ENCODE measurements at regions not wholly inside any gene's neighbourhood (a gene's known extent, or its start where the extent isn't known, plus 50 kb on each side); places are given as distances from the start of the nearest gene placed in this dataset.

DNA sequence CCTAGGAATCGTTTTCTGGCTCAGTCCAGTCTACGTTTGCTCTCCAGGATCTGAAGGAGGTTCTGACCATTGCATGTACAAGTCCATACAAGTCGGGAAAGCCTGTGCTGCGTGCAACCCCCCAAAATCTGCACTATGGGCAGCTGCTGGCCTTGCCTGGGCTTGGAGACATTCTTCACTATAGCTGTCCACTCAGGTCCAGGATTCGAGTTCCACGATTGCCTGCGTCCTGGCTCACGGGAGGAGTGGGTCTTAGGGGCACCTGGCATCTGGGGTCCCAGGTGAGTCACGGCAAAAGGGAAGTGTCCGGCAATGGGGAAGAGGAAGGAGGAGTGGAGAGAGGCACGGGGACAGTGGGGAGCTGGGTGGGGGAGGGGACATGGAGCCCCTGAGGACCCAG lies 563.0 kb downstream of the BRD1 start:
- Histone ChIP-seq H3K4me3 (ENCODE audit: low read depth, low read length) (no peak overlapping the region), H3K36me3 (ENCODE audit: control insufficient read depth in 2 of 2, insufficient read depth in 1 of 2, low read length in 2 of 2) (no peaks in the 10 kb centered on the region), H3K9me3 (ENCODE audit: control insufficient read depth, insufficient read depth, low read depth, low read length) (no peaks in the 10 kb centered on the region), H3K4me1 (ENCODE audit: control insufficient read depth, insufficient read depth, low read length) (no peaks in the 10 kb centered on the region), H3K27ac (ENCODE audit: extremely low read depth, low read depth, low read length) (no peak overlapping the region)
- CTCF ChIA-PET = no interaction called here
- POLR2A ChIA-PET = no interaction called here
- TF ChIP-seq ZNF2 (tag by site-specific recombination; IDR thresholded peaks at IDR 0.05) (no peak), SP2 (tag by site-specific recombination; IDR thresholded peaks at IDR 0.05) (no peak), ZNF843 (tag by site-specific recombination; IDR thresholded peaks at IDR 0.05) (no peak)

DNA sequence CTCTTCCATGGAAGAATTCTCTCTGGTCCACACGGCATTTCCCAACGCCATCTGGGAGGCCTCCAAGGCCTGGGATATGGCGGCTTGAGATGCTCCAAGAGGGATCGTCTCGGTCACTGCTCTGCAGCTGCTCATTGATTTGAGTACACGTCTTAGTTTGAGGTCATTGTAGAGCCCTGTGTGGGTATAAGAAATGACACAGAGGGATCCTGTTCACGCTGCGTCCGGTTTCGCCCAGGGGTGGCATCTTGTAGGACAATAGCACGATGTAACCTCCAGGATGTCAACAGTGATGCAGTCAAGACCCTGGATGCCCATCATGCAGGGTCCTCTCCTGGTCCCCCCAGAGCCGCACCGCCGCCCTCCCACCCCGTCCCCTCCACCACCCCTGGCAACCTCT lies 564.6 kb downstream of the BRD1 start:
- ChIA-PET CTCF (no interaction called here), POLR2A (no interaction called here)
- H3K36me3 ChIP-seq (ENCODE audit: control insufficient read depth in 2 of 2, insufficient read depth in 1 of 2, low read length in 2 of 2) = no peaks in the 10 kb centered on the region
- H3K9me3 ChIP-seq (ENCODE audit: control insufficient read depth, insufficient read depth, low read depth, low read length) = no peaks in the 10 kb centered on the region
- H3K4me1 ChIP-seq (ENCODE audit: control insufficient read depth, insufficient read depth, low read length) = no peaks in the 10 kb centered on the region
- H3K27ac ChIP-seq (ENCODE audit: extremely low read depth, low read depth, low read length) = no peak overlapping the region
- no peak for TF ChIP-seq OVOL3 (tag by site-specific recombination; IDR thresholded peaks at IDR 0.05)
- no peak for TF ChIP-seq GLIS2 (tag by site-specific recombination; IDR thresholded peaks at IDR 0.05)
- no peak for TF ChIP-seq ZNF596 (tag by site-specific recombination; IDR thresholded peaks at IDR 0.05)
- TF ChIP-seq ZNF133 (tag by site-specific recombination; IDR thresholded peaks at IDR 0.05) = no peak
- TF ChIP-seq ZNF391 (tag by site-specific recombination; IDR thresholded peaks at IDR 0.05; ENCODE audit: borderline replicate concordance, low read depth) = no peak
- TF ChIP-seq, protein P1, sequence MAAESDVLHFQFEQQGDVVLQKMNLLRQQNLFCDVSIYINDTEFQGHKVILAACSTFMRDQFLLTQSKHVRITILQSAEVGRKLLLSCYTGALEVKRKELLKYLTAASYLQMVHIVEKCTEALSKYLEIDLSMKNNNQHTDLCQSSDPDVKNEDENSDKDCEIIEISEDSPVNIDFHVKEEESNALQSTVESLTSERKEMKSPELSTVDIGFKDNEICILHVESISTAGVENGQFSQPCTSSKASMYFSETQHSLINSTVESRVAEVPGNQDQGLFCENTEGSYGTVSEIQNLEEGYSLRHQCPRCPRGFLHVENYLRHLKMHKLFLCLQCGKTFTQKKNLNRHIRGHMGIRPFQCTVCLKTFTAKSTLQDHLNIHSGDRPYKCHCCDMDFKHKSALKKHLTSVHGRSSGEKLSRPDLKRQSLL (tag by site-specific recombination; IDR thresholded peaks at IDR 0.05) = no peak
- TF ChIP-seq, protein P2, sequence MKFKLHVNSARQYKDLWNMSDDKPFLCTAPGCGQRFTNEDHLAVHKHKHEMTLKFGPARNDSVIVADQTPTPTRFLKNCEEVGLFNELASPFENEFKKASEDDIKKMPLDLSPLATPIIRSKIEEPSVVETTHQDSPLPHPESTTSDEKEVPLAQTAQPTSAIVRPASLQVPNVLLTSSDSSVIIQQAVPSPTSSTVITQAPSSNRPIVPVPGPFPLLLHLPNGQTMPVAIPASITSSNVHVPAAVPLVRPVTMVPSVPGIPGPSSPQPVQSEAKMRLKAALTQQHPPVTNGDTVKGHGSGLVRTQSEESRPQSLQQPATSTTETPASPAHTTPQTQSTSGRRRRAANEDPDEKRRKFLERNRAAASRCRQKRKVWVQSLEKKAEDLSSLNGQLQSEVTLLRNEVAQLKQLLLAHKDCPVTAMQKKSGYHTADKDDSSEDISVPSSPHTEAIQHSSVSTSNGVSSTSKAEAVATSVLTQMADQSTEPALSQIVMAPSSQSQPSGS (tag by site-specific recombination; IDR thresholded peaks at IDR 0.05; ENCODE audit: low read depth) = no peak
- TF ChIP-seq, protein P3, sequence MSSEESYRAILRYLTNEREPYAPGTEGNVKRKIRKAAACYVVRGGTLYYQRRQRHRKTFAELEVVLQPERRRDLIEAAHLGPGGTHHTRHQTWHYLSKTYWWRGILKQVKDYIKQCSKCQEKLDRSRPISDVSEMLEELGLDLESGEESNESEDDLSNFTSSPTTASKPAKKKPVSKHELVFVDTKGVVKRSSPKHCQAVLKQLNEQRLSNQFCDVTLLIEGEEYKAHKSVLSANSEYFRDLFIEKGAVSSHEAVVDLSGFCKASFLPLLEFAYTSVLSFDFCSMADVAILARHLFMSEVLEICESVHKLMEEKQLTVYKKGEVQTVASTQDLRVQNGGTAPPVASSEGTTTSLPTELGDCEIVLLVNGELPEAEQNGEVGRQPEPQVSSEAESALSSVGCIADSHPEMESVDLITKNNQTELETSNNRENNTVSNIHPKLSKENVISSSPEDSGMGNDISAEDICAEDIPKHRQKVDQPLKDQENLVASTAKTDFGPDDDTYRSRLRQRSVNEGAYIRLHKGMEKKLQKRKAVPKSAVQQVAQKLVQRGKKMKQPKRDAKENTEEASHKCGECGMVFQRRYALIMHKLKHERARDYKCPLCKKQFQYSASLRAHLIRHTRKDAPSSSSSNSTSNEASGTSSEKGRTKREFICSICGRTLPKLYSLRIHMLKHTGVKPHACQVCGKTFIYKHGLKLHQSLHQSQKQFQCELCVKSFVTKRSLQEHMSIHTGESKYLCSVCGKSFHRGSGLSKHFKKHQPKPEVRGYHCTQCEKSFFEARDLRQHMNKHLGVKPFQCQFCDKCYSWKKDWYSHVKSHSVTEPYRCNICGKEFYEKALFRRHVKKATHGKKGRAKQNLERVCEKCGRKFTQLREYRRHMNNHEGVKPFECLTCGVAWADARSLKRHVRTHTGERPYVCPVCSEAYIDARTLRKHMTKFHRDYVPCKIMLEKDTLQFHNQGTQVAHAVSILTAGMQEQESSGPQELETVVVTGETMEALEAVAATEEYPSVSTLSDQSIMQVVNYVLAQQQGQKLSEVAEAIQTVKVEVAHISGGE (tag by site-specific recombination; conservative IDR thresholded peaks at IDR 0.05; ENCODE audit: low read depth) = no peak
- no peak for TF ChIP-seq ZNF140 (tag by site-specific recombination; IDR thresholded peaks at IDR 0.05)
- TF ChIP-seq, protein P4, sequence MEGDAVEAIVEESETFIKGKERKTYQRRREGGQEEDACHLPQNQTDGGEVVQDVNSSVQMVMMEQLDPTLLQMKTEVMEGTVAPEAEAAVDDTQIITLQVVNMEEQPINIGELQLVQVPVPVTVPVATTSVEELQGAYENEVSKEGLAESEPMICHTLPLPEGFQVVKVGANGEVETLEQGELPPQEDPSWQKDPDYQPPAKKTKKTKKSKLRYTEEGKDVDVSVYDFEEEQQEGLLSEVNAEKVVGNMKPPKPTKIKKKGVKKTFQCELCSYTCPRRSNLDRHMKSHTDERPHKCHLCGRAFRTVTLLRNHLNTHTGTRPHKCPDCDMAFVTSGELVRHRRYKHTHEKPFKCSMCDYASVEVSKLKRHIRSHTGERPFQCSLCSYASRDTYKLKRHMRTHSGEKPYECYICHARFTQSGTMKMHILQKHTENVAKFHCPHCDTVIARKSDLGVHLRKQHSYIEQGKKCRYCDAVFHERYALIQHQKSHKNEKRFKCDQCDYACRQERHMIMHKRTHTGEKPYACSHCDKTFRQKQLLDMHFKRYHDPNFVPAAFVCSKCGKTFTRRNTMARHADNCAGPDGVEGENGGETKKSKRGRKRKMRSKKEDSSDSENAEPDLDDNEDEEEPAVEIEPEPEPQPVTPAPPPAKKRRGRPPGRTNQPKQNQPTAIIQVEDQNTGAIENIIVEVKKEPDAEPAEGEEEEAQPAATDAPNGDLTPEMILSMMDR (tag by site-specific recombination; IDR thresholded peaks at IDR 0.05) = no peak
- no peak for TF ChIP-seq ZNF623 (tag by site-specific recombination; IDR thresholded peaks at IDR 0.05)
- TF ChIP-seq ZNF23 (tag by site-specific recombination; IDR thresholded peaks at IDR 0.05; ENCODE audit: borderline replicate concordance) = no peak
- TF ChIP-seq ZNF350 (tag by site-specific recombination; IDR thresholded peaks at IDR 0.05) = no peak
- TF ChIP-seq ZNF114 (tag by site-specific recombination; IDR thresholded peaks at IDR 0.05) = no peak
- TF ChIP-seq ZNF146 (tag by site-specific recombination; IDR thresholded peaks at IDR 0.05) = no peak
- no peak for TF ChIP-seq ZNF292 (tag by site-specific recombination; IDR thresholded peaks at IDR 0.05; ENCODE audit: borderline replicate concordance, low read depth)
- TF ChIP-seq ZSCAN23 (tag by site-specific recombination; IDR thresholded peaks at IDR 0.05) = no peak
- no peak overlapping the region for H3K4me3 ChIP-seq (ENCODE audit: low read depth, low read length)
